GM21447 (cell line): ENCODE measurements at regions not wholly inside any gene's neighbourhood (a gene's known extent, or its start where the extent isn't known, plus 50 kb on each side); places are given as distances from the start of the nearest gene placed in this dataset.
"Not testable (repeated sequence)": the region's sequence is repeated elsewhere in the genome, so short reads cannot be mapped to it uniquely, and the experiment has no call there.

Experiments used
- ATAC-seq: cut with Tn5 transposase; IDR thresholded peaks from one replicate; pipeline ENCODE4 v1.9.1; 2021; ENCODE audit not compliant: unreplicated experiment

DNA sequence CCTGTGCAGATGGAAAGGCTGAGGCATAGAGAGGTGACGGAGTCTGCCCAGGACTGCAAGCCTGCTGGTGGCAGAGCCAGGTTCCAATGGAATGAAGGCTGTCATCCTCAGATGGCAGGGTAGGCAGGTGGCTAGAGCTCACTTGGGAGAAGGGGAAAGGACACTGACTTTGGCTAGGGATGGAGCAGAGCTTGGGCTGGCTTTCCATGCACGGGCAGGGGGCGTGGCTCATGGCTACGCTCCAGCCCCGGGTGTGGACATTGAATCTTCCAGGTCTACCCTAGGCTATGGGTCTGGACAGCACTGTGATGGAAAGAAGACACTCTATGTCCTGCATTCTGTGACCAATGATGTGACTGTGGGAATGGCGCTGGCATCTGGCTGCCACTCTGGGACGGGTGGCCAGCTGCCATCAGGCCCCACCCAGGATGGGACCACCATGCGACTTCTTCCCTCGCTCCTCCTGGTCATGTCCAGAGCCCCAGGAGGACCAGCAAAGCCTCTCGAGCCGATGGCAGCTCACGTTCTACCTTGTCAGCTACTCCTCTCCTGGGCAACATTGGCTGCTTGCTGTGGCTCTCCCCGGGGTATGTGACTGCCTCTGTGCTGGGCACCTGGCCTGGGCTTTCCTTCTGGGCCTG, 398.7 kb downstream of the TMEM121 start:
- ATAC-seq = no peak

DNA sequence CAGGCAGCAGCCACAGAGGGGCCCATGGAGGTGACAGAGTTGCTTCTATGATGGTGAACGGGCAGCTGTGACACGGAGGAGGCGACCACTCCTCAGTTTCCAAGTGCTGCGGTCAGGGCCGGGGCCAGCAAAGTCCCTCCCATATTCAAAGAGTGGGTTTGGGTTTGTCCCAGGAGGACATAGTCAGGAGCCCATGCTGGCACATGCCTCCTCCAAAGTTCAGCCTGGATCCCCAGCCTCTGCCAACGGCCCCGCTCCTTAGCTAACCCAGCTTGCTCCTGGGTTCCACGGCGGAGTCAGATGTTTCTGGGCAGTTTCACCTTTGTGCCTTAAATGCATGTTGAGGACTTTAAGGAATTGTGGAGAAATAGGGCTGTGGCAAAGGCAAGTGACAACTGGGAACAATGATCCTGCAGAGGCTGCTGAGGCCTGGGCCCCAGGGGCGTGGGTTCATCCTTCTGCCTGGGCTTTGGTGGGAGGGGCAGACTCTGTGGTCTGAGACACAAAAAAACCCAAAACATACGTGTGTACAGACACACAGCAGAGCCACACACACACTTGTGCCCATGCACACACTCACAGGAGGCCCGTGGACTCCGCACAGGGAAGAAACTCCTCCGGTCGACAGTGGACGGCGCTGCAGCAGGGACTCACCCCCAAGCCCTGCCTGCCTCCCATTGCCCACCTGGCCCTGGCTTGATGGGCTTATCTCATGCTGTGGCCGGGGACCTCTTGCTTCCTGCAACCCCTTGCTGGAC, 399.4 kb downstream of the TMEM121 start:
- no peak for ATAC-seq

DNA sequence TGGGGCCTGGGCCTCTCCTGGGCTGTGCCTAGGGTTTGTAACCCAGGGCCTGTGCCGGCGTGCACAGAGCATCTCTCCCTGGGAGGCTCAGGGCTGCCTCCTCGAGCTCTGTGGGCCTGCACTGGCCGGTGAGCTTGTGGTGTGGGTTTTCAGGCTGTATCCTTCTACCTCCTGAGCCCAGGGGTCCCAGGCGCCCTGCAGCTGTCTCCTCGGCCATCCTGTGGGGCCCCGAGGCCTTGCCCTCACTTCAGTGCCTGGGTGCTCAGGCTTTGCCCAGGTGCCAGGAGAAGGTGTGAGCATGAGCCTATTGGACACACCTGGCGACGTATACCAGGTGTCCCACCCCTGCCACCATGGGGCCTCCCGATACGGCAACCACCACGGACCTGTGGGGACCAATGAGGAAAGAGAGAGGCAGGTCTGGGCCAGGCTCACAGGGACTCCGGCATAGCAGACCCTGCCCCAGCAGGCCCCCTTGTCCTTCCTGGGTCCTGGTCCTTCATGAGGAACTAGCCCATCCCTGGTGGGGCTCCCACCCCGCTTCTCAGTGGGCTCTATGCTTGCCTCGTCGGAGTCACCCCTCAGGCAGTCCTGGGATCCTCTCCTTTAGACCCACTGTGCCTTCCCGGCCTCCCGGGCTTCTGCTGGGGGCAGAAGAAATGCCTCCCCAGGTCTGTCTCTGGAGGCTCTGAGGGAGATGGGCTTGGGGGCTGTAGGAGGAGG, 400.2 kb downstream of the TMEM121 start:
- no peak for ATAC-seq

DNA sequence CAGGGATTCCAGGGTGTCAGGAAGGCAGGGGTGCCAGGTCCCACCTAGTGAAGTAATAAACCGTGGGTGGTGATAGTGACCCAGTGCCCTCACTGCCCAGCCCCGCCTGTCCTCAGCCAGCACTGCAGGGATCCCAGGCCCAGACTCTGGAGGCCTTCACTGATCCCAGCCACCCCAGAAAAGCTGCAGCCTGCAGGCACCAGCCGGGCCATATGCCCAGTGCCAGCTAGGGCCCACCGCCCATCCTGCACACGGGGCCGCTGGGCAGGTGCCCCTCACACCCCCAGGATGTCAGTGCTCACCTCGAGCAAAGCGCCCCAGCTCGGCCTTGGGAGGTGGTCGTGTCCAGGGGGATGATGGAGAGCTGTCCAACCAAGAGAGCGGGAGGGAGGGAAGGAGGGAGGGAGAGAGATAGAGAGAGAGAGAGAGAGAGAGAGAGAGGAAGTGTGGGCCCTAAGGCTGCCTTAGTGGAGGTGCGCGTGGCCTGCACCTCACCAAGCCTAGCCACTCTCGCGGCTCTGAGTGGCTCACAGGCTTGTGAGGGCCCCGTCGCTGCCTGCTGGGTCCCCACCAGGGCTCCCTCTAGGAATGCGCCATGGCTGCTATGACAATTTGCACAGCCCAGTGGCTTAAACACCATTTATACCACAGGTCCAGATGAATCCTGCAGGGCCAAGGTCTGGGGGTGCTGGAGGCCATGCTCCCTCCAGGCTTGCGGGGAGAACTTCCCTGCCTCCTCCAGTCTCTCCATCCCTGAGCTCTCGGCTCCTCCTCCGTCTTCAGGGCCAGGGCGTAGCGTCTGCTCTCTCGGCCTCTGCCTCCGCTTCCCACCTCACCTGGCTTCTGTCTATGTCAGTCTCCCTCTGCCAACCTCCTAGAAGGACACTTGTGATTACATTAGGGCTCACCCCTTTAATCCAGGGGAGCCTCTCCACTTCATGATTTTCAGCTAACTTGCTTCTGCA, 401.0 kb downstream of the TMEM121 start:
- no peak for ATAC-seq

DNA sequence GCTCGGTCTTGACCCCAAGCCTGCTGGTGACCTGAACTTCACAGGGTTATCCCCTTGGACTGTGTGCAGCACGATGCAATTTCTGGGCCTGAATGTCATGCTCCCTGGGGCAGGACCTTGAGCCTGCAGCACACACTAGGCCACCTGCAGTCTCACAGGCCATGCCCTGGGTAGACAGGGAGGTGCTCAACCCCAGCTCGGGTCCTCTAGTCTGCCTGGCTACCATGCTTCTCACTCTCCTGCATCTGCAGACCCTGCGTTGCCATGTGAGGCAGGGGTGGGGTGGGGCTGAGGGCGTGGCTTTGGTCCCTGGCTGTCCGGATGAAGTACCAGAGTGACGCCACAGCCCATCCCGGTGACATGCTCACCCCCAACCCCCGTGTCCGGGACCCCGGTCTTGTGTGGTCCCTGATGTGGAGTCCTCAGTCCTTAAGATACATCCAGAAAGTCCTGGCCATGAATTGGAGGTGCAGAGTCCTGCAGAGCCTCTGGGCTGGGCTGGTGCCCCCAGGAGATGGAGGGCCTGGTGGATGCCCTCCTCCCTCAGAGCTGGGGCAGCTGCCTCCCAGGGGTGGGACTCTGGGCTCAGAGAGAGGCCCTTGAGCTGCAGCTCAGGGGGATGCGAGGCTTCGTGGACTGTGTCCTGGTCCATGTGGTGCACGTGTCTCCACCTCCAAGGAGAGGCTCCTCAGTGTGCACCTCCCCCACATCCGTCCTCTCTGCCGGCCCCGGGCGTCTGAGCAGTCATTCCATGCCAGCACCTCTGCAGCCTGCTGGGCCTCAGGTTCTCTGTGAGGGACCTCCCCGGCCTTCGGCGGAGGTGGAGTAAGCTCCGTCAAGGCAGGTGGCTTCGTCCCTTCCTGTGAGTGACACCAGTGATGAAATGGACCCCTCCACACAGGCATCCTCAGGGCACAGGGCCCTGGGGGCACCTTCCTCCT, 402.1 kb downstream of the TMEM121 start:
- ATAC-seq = not testable (repeated sequence)

DNA sequence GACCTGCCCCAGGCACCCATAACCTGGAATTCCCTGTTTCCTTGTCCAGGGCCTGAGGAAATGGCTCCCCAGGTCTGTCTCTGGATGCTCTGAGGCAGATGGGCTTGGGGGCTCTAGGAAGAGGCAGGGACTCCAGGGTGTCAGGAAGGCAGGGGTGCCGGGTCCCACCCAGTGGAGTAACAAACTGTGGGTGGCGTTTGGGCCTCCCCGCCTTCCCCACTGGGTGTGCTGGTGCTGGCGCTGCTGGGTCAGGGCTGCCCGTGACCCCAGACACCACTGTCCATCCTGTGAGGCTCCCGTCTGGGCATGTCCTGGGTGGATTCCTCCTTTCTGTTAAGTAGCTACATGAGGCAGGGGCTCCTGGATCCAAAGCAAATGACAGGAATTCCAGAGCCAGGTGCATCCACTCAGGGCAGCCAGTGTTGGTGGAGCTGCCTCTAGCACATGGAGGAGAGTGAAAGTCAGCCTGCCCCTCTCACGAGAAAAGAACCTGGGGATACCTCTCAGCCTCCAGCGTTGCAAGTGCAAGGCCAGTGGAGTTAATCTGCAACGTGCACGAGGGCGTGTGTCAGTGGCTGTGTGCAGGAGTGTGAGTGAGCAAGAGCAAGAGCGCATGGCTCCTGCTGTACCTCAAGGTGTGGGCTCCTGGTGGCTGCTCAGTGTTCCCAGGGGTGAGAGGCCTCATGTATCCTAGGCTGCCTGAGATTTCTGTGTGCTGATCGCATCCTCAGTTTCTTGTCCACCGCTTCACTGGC, 403.1 kb downstream of the TMEM121 start:
- ATAC-seq = no peak

DNA sequence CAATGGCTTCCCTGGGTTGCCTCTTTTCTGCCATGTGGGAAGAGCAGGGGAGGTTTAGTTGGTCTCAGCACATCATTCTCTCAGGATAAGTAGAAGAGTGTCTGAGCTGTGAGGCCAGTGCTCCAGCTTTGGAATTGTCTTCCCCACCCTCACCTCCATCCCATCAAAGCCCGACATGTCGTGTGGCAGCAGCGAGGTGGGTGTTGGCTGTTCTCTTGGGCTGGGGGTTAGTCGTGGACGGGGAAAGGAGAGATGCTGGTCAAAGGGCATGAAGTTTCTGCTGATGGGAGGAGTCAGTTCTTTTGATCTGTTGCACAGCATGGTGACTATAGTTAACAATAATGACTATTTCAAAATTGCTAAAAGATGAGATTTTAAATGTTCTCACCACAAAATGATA, 404.2 kb downstream of the TMEM121 start:
- no peak for ATAC-seq

DNA sequence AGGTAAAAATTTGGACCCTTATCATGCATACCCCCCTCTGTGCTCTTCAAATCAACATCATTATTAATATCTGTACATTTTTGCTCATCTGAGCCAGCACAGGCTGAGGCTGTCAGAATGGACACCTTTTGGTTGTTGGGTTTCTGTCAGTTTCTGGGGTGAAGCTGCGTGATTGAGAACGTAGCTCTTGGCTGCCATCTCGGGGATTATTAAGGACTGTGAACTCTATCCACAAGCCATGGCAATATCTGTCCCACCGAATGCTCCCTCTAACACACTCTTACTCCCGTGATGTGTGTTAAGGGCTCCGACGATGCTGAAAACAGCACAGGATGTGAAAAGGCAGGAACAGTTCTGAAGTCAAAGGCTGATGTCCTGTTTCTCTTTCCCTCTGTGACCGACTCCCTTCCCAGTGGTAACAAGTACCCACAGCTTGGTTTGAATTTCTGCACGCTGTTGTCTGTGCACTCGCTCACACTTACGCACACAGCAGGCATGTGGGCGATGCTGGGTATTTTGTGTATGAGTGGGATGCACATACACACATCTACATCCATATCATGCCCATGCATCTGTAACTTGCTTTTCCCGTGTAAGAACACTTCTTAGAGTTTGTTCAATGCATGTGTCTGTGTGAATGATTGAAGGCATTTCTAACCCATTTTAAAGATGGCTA, 405.6 kb downstream of the TMEM121 start:
- no peak for ATAC-seq

DNA sequence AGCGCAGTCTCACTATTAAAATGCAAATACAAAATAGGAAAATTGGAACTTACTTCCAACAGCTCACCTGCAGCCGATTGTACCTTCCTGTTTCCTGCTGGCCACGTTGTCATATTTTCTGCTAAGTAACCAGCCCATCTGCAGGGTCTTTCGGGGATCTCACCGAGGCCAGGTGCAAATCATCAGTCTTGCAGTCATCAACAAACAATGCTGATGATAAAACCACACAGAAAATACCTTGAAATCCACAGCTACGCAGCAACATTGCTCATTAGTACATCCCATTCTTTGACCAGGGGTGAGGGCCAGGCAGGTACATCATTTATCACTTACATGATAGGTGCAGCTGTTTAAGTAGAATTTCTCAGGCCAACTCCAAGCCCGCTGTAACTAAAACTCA, 406.9 kb downstream of the TMEM121 start:
- ATAC-seq = no peak

DNA sequence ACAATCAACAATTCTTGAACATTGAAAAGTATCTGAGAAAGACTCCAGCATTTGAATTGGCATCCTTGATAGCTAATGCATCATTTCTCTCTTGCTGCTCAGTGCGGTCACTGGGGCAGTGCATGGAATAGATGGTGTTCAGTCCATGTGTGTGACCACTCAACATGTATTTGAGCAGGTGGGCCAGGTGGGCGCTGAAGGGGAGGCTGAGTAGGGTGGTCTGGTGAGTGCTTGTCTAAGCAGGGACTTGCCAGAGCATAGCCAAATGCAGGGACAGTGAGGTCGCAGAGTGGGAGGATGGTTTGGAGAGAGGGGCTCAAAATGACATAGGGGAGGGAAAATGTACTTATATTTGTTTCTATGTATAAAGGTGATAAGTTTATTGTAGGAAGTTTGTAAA, 409.0 kb downstream of the TMEM121 start:
- no peak for ATAC-seq

DNA sequence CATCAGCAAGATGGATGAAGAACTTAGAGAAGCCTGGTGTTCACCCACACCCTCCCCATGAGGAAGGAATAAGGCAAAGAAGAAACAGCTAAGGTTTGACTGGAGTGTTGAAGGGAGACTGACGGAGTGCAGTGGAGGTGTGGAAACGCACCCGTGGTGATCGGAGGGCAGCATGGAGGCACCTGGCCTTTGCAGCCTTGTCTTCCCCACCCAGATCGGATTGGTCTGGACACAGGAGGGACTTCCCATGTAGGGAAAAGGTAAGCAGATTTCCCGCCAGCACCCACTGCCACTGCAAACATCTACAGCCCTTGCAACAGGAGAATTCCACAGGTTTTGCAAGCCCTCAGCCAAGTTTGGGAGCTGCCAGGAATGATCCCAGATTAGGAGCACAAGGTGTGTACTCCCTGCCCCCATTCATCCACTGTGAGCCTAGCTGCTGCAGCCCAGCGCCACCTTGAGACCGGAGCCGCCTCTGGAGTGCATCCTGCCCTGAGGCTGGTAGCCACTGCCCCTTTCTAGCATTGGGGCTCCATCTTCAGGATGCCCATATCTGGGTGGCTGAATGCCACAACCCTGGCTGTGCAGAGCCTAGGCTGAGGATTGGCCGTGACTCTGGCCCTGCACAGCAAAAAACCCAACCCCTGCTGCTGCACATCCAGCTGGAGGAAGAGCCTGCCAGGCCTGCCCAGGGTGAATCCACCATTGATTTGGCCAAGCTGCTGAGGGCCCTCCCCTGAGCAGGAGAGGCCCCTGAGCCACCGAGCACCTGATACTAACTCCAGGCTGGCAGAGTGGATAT, 411.1 kb downstream of the TMEM121 start:
- ATAC-seq = no peak

DNA sequence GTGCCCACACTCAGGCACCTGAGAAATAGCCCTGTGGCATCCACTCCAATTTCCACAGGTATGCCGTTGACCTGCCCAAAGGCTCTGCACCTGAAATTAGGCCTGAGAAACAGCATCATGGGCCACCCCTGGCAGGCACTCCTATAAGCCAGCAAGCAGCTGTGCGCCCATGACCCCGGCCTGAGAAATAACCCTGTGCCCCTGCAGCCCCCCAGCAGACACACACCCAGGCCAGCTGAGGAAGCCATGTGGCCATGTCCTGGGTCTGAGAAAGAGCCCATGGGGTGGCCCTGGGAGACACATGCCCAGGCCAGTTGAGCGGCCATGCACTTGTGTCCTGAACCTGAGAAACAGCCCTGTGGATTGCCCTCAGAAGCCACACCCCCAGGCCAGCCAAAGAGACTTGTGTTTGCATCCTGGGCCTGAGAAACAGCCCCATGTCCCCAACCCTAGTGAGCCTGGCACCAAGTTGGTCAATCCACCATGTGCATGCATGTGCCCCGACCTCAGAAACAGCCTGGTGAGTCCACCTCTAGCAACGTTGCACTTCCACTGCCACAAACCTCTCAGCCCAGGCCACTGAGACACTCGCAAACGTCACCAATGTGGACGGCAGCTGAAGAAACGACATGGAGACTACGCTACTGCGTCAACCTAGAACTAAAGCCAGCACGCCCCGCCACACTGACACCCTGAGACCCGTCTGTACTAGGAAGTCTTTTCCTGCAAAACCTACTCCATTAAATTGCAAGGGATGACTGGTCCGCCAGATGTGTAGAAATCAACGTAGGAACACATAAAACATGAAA, 411.9 kb downstream of the TMEM121 start:
- ATAC-seq = no peak

DNA sequence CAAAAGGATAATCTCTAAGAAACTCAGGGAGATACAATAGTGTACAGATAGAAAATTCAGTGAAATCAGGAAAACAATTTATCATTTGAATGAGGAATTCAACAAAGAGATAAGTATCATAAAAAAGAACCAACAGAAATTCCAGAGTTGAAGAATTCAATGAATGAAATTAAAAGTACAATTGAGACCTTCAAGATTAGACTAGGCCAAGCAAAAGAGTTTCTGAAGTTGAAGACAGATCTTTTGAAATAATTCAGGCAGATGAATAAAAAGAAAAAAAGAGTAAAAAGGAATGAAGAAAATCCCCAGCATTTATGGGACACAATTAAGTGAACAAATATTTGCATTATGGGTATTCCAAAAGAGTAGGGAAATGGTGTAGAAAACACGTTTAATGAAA, 412.6 kb downstream of the TMEM121 start:
- no peak for ATAC-seq

DNA sequence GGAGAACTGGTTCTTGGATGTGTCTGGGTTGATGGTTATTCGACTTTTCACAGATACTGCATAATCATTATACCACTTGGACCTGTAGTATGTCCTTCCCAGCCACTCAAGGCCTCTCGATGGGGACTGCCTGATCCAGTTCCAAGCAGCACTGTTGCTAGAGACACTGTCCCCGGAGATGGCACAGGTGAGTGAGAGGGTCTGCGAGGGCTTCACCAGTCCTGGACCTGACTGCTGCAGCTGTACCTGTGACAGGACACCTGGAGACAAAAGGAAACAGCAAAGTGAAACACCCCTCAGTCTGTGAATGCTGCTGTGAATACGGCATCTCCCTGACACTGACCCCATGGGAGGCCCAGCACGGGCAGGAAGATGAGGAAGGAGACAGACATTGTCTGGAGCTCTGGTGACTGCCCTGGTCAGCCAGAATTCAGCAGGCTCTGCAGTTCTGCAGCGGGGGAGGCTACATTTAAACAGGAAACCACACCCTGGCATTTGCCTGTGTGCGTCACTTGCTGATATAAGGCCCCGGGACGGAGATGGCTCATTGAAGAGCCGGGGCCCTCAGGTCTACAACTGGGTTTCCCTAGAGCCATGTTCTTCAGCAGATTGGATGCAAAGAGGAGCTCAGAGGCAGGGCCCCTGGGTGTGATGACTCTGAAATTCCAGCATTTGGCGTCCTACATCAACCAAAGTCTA, 413.6 kb downstream of the TMEM121 start:
- no peak for ATAC-seq

DNA sequence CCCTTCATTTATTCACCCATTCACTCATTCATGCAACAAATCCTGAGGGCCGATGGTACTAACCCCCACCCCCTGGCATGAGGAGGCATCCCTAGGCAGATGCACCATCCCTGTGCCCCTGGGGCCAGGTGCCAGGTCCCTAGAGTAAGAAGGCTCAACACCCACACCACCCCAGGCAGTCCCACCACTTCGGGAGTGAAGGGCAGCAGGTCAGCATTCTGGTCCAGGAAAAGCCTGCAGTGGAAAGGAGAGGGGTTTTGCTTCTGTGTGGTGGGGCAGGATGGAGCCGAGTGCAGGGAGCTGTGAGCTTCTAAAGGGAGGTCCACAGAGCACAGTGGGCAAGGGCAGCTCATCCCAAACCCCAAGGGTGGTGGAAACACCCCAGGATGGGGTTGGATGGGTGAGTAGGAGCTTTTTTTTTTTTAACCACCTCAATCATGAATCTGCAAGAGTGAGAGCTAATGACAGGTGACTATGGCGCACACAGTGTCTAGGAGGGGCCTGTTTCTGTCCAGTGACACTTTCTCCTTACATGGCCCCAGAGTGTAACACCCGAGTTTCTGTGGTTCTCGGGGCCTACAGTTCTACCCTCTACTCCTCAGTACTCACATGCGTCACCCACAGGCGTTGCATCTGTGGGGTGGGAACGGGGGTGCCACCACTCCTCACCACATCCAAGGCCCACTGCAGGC, 414.3 kb downstream of the TMEM121 start:
- no peak for ATAC-seq
